ENCODE measurements at regions not wholly inside any gene's neighbourhood (a gene's known extent, or its start where the extent isn't known, plus 50 kb on each side); places are given as distances from the start of the nearest gene placed in this dataset.

DNA sequence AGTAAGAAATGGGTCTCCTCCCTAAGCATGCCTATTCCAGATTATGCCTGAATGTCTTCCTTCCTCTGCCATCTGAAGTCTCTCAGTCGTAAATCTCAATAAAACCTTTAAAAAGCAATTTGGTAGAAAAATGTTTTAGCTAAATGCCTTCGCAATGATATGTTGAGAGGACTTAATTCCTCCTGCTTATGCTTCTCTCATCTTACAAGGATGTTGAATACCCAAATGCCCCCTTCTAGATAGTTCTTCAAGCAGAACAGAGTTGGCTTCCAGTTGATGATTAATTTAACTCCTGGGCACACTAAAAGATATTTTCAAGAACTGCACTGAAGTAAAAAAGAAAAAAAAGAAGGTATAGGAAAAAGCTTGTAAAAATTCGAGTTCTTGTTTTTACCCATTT, 275.0 kb upstream of the SPTLC3 start:
- TF ChIP-seq, protein P1, sequence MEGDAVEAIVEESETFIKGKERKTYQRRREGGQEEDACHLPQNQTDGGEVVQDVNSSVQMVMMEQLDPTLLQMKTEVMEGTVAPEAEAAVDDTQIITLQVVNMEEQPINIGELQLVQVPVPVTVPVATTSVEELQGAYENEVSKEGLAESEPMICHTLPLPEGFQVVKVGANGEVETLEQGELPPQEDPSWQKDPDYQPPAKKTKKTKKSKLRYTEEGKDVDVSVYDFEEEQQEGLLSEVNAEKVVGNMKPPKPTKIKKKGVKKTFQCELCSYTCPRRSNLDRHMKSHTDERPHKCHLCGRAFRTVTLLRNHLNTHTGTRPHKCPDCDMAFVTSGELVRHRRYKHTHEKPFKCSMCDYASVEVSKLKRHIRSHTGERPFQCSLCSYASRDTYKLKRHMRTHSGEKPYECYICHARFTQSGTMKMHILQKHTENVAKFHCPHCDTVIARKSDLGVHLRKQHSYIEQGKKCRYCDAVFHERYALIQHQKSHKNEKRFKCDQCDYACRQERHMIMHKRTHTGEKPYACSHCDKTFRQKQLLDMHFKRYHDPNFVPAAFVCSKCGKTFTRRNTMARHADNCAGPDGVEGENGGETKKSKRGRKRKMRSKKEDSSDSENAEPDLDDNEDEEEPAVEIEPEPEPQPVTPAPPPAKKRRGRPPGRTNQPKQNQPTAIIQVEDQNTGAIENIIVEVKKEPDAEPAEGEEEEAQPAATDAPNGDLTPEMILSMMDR (IDR thresholded peaks at IDR 0.05): no peak
- TF ChIP-seq POLR2A (IDR thresholded peaks at IDR 0.05): no peak
